RWPE2 (cell line): ENCODE measurements at regions not wholly inside any gene's neighbourhood (a gene's known extent, or its start where the extent isn't known, plus 50 kb on each side); places are given as distances from the start of the nearest gene placed in this dataset.

ENCODE experiments used
- ATAC-seq: fragments of 200-7000 bp; cut with Tn5 transposase; 3 replicates; pipeline ENCODE4 v1.9.1; 2021; ENCODE audit warnings: low read depth
- DNase-seq: peaks from one replicate; pipeline ENCODE4 v3.0.0-alpha.2; 2020; ENCODE audit warnings: low spot score
- H3K27ac ChIP-seq: fragments of 450-650 bp; 2 replicates; pipeline ENCODE4 v1.5.1; 2017; ENCODE audit warnings: mild to moderate bottlenecking; ENCODE audit not compliant: poor library complexity, severe bottlenecking
- H3K27me3 ChIP-seq: fragments of 250-450 bp; sonication (Bioruptor Pico); 2 replicates; pipeline ENCODE4 v1.5.1; 2021; ENCODE audit warnings: mild to moderate bottlenecking, moderate library complexity; ENCODE audit not compliant: insufficient read depth, poor library complexity, severe bottlenecking
- H3K36me3 ChIP-seq: fragments of 250-450 bp; sonication (Bioruptor Pico); 2 replicates; pipeline ENCODE4 v1.5.1; 2020; ENCODE audit warnings: low read depth, mild to moderate bottlenecking, moderate library complexity
- H3K4me1 ChIP-seq: fragments of 250-450 bp; sonication (Bioruptor Pico); 2 replicates; pipeline ENCODE4 v1.5.1; 2021; ENCODE audit warnings: mild to moderate bottlenecking, moderate library complexity; ENCODE audit not compliant: insufficient read depth, poor library complexity, severe bottlenecking
- H3K4me3 ChIP-seq: fragments of 250-450 bp; sonication (Bioruptor Pico); 2 replicates; pipeline ENCODE4 v1.5.1; 2021; ENCODE audit warnings: mild to moderate bottlenecking, moderate library complexity; ENCODE audit not compliant: severe bottlenecking
- H3K9me3 ChIP-seq: fragments of 250-450 bp; sonication (Bioruptor Pico); 2 replicates; pipeline ENCODE4 v1.5.1; 2021; ENCODE audit warnings: mild to moderate bottlenecking, moderate library complexity; ENCODE audit not compliant: severe bottlenecking
- TF ChIP-seq, protein P1 (sequence below): fragments of 450-650 bp; IDR thresholded peaks from one replicate; pipeline ENCODE4 v1.5.1; 2017; ENCODE audit warnings: mild to moderate bottlenecking, moderate library complexity; ENCODE audit not compliant: poor library complexity, severe bottlenecking

- peak; percentile 91 for ATAC-seq
- no peaks in the 10 kb centered on the region for H3K36me3 ChIP-seq
- peaks cover 5% of the 10 kb centered on the region for H3K27me3 ChIP-seq
- DNase-seq = no peak
- H3K4me3 ChIP-seq = no peak overlapping the region
- no peaks in the 10 kb centered on the region for H3K4me1 ChIP-seq
- TF ChIP-seq, protein P1, sequence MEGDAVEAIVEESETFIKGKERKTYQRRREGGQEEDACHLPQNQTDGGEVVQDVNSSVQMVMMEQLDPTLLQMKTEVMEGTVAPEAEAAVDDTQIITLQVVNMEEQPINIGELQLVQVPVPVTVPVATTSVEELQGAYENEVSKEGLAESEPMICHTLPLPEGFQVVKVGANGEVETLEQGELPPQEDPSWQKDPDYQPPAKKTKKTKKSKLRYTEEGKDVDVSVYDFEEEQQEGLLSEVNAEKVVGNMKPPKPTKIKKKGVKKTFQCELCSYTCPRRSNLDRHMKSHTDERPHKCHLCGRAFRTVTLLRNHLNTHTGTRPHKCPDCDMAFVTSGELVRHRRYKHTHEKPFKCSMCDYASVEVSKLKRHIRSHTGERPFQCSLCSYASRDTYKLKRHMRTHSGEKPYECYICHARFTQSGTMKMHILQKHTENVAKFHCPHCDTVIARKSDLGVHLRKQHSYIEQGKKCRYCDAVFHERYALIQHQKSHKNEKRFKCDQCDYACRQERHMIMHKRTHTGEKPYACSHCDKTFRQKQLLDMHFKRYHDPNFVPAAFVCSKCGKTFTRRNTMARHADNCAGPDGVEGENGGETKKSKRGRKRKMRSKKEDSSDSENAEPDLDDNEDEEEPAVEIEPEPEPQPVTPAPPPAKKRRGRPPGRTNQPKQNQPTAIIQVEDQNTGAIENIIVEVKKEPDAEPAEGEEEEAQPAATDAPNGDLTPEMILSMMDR = peak; percentile 72
- no peak overlapping the region for H3K27ac ChIP-seq
- no peaks in the 10 kb centered on the region for H3K9me3 ChIP-seq
These were observed 1060.6 kb upstream of the FANCL start for GRCh38 chr2:59301466-59302402.

- Histone ChIP-seq H3K27ac (no peak overlapping the region), H3K4me3 (no peak overlapping the region), H3K36me3 (no peaks in the 10 kb centered on the region), H3K9me3 (no peaks in the 10 kb centered on the region), H3K4me1 (no peaks in the 10 kb centered on the region), H3K27me3 (no peaks in the 10 kb centered on the region)
- TF ChIP-seq, protein P1 = no peak
- no peak for DNase-seq
- no peak for ATAC-seq
These were observed 1056.7 kb upstream of the FANCL start for GRCh38 chr2:59297816-59298215.

DNA sequence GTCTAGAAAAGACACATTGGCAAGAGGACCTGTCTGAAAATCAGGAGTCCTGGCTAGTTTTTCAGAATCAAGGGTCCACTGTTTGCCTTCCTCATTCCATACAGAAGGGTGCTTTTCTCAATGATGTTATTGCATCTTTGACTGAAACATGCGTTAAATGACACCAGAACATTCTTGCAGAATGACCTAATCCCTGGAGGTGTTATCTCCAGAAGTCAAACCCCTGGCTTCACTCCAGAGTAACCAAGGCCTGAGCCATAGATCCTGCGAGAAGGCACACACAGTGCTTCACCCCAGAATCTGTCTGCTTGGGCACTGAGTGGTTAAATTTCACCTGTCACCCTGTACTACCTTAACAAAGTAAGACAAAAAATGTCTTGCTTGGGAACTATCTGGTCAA lies 1055.2 kb upstream of the FANCL start:
- Histone ChIP-seq H3K27ac (no peak overlapping the region), H3K9me3 (no peaks in the 10 kb centered on the region), H3K4me3 (no peak overlapping the region), H3K27me3 (no peaks in the 10 kb centered on the region), H3K4me1 (no peaks in the 10 kb centered on the region), H3K36me3 (no peaks in the 10 kb centered on the region)
- ATAC-seq (0 out of 3 replicates have a peak, but pooled peaks have one; percentile 52), DNase-seq (no peak)
- TF ChIP-seq, protein P1 = no peak

GRCh38 chr2:59295524-59296162 lies 1054.5 kb upstream of the FANCL start:
- no peak for DNase-seq
- no peak for ATAC-seq
- H3K4me3 ChIP-seq = no peak overlapping the region
- H3K27me3 ChIP-seq = no peaks in the 10 kb centered on the region
- H3K9me3 ChIP-seq = no peaks in the 10 kb centered on the region
- H3K36me3 ChIP-seq = no peaks in the 10 kb centered on the region
- no peak overlapping the region for H3K27ac ChIP-seq
- no peaks in the 10 kb centered on the region for H3K4me1 ChIP-seq
- TF ChIP-seq, protein P1 = no peak

- Histone ChIP-seq H3K4me3 (no peak overlapping the region), H3K4me1 (no peaks in the 10 kb centered on the region), H3K27me3 (no peaks in the 10 kb centered on the region), H3K27ac (no peak overlapping the region), H3K36me3 (no peaks in the 10 kb centered on the region), H3K9me3 (no peaks in the 10 kb centered on the region)
- DNase-seq = no peak
- ATAC-seq = no peak
- TF ChIP-seq, protein P1 = no peak
These were observed 1047.6 kb upstream of the FANCL start for GRCh38 chr2:59288771-59289170.
